ENCODE measurements at regions not wholly inside any gene's neighbourhood (a gene's known extent, or its start where the extent isn't known, plus 50 kb on each side); places are given as distances from the start of the nearest gene placed in this dataset.

GRCh38 chr4:123522081-123522480 is 125.5 kb downstream of the SPRY1 start:
- no peak for DNase-seq (ENCODE audit: low read depth)

GRCh38 chr4:123522646-123523045 is 126.1 kb downstream of the SPRY1 start:
- Histone ChIP-seq H3K4me3 (ENCODE audit: low read depth, low read length) (no peak overlapping the region), H3K27me3 (ENCODE audit: control insufficient read depth, insufficient read depth, low read length) (no peaks in the 10 kb centered on the region), H3K36me3 (ENCODE audit: control insufficient read depth, insufficient read depth, low read length) (no peaks in the 10 kb centered on the region)
- TF ChIP-seq, protein P1, sequence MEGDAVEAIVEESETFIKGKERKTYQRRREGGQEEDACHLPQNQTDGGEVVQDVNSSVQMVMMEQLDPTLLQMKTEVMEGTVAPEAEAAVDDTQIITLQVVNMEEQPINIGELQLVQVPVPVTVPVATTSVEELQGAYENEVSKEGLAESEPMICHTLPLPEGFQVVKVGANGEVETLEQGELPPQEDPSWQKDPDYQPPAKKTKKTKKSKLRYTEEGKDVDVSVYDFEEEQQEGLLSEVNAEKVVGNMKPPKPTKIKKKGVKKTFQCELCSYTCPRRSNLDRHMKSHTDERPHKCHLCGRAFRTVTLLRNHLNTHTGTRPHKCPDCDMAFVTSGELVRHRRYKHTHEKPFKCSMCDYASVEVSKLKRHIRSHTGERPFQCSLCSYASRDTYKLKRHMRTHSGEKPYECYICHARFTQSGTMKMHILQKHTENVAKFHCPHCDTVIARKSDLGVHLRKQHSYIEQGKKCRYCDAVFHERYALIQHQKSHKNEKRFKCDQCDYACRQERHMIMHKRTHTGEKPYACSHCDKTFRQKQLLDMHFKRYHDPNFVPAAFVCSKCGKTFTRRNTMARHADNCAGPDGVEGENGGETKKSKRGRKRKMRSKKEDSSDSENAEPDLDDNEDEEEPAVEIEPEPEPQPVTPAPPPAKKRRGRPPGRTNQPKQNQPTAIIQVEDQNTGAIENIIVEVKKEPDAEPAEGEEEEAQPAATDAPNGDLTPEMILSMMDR (IDR thresholded peaks at IDR 0.05; ENCODE audit: insufficient read depth, low read length, poor library complexity, severe bottlenecking): no peak
- no peak for DNase-seq (ENCODE audit: low read depth)

More at GRCh38 chr4:123522081-123522480, 125.5 kb downstream of the SPRY1 start:
- Histone ChIP-seq H3K27me3 (ENCODE audit: control insufficient read depth, insufficient read depth, low read length) (no peaks in the 10 kb centered on the region), H3K4me3 (ENCODE audit: low read depth, low read length) (no peak overlapping the region), H3K36me3 (ENCODE audit: control insufficient read depth, insufficient read depth, low read length) (no peaks in the 10 kb centered on the region)
- TF ChIP-seq, protein P1 (IDR thresholded peaks at IDR 0.05; ENCODE audit: insufficient read depth, low read length, poor library complexity, severe bottlenecking): no peak

GRCh38 chr4:123524958-123525628 is 128.5 kb downstream of the SPRY1 start:
- no peak overlapping the region for H3K4me3 ChIP-seq (ENCODE audit: low read depth, low read length)
- TF ChIP-seq, protein P1 (IDR thresholded peaks at IDR 0.05; ENCODE audit: insufficient read depth, low read length, poor library complexity, severe bottlenecking): no peak
- DNase-seq (ENCODE audit: low read depth): no peak
- no peaks in the 10 kb centered on the region for H3K36me3 ChIP-seq (ENCODE audit: control insufficient read depth, insufficient read depth, low read length)
- H3K27me3 ChIP-seq (ENCODE audit: control insufficient read depth, insufficient read depth, low read length): no peaks in the 10 kb centered on the region

DNA sequence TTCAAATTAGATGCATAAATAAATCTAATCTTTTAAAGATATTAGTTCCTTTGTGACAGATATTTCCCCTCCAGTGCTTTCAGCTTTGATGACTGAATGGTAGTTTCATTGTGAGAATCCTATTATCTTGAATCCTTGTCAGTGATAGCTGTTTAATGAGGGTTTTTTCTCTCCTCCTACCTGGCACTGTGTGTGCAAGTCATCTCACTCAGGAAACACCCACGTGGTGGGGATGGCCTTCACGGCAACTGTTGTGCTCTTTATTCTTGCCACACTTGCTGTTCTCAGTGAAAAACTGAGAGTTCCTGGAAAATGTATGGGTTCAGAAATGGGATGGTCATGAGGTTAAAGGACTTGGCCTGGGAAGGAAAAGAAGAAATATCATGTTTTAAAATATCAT is 129.9 kb downstream of the SPRY1 start:
- Histone ChIP-seq H3K27me3 (ENCODE audit: control insufficient read depth, insufficient read depth, low read length) (no peaks in the 10 kb centered on the region), H3K36me3 (ENCODE audit: control insufficient read depth, insufficient read depth, low read length) (no peaks in the 10 kb centered on the region), H3K4me3 (ENCODE audit: low read depth, low read length) (no peak overlapping the region)
- DNase-seq (ENCODE audit: low read depth): no peak
- TF ChIP-seq, protein P1 (IDR thresholded peaks at IDR 0.05; ENCODE audit: insufficient read depth, low read length, poor library complexity, severe bottlenecking): no peak

DNA sequence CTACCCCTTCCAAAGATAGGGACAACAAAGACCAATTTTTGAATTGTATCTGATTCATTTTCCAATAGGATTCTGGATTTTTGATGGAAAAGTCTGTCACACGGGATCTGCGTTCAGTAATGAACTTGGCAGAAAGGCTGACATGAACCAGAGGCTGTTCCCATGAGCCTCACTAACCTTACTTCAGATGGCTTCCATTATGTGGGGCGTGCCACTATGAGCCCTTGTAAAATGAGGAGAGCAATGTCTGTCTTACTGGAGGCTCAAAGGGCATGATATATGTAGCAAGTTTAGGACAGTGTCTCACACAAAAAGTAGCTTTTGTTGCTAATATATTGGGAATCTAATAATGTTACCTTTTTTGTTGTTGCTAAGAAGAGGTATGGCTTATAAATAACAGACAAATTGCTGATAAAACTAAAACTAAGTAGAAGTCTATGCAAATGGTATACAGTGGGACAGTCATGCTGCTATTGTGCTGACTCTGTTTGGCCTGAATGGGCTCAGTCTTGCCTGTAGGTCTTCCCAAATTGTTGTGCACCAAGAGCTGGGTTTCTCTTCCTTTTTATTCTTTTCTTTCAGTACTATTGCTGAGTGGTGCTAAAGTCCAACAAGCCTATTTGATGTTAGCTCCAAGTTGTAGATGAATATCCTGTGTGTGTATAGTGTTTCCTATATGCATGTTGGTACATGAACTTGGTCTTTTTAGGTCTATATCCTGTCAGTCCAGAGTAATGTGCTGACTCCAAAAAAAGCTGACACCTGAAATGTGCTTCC is 132.1 kb downstream of the SPRY1 start:
- TF ChIP-seq, protein P1 (IDR thresholded peaks at IDR 0.05; ENCODE audit: insufficient read depth, low read length, poor library complexity, severe bottlenecking): no peak
- Histone ChIP-seq H3K27me3 (ENCODE audit: control insufficient read depth, insufficient read depth, low read length) (no peaks in the 10 kb centered on the region), H3K4me3 (ENCODE audit: low read depth, low read length) (no peak overlapping the region), H3K36me3 (ENCODE audit: control insufficient read depth, insufficient read depth, low read length) (no peaks in the 10 kb centered on the region)
- no peak for DNase-seq (ENCODE audit: low read depth)
